Neural progenitor cell (in vitro differentiated cells): ENCODE measurements at regions not wholly inside any gene's neighbourhood (a gene's known extent, or its start where the extent isn't known, plus 50 kb on each side); places are given as distances from the start of the nearest gene placed in this dataset.
A peak's percentile ranks its signal among the peaks of the same experiment; 100 is the strongest.
"Not testable (repeated sequence)": the region's sequence is repeated elsewhere in the genome, so short reads cannot be mapped to it uniquely, and the experiment has no call there.

Experiments used
- DNase-seq: peaks from one replicate; pipeline ENCODE4 v3.0.0-alpha.2; 2016; ENCODE audit warnings: low spot score
- H2AFZ ChIP-seq: fragments of 200-600 bp; sonication (generic); replicated peaks from 2 replicates; pipeline ENCODE4 v1.6.1; 2016; ENCODE audit warnings: antibody characterized with exemption
- H3F3A ChIP-seq: fragments of 200-600 bp; sonication (generic); 2 replicates; pipeline ENCODE4 v1.6.1; 2016; ENCODE audit warnings: antibody characterized with exemption, low read depth
- H3K27ac ChIP-seq: fragments of 200-600 bp; sonication (generic); 2 replicates; pipeline ENCODE4 v1.5.1; 2016; ENCODE audit warnings: mild to moderate bottlenecking
- H3K27me3 ChIP-seq: fragments of 200-600 bp; sonication (generic); 2 replicates; pipeline ENCODE4 v1.6.1; 2016; ENCODE audit warnings: mild to moderate bottlenecking, moderate library complexity
- H3K36me3 ChIP-seq: fragments of 200-600 bp; sonication (generic); 2 replicates; pipeline ENCODE4 v1.5.1; 2016
- H3K4me1 ChIP-seq: fragments of 200-600 bp; sonication (generic); 2 replicates; pipeline ENCODE4 v1.6.1; 2016; ENCODE audit warnings: mixed run types
- H3K4me2 ChIP-seq: fragments of 200-600 bp; sonication (generic); 2 replicates; pipeline ENCODE4 v1.6.1; 2016
- H3K4me3 ChIP-seq: fragments of 200-600 bp; sonication (generic); 2 replicates; pipeline ENCODE4 v1.5.1; 2016
- H3K79me2 ChIP-seq: fragments of 200-600 bp; sonication (generic); 2 replicates; pipeline ENCODE4 v1.6.1; 2016; ENCODE audit warnings: low read depth
- H3K9ac ChIP-seq: fragments of 200-600 bp; sonication (generic); 2 replicates; pipeline ENCODE4 v1.6.1; 2016
- H3K9me3 ChIP-seq: fragments of 200-600 bp; sonication (generic); 2 replicates; pipeline ENCODE4 v1.5.1; 2016; ENCODE audit warnings: low read depth
- H4K20me1 ChIP-seq: fragments of 200-600 bp; sonication (generic); 2 replicates; pipeline ENCODE4 v1.6.1; 2016; ENCODE audit warnings: low read depth
- H3K27ac Mint-ChIP-seq: 3 replicates; pipeline ENCODE4 v1.8.0; 2021; ENCODE audit warnings: mixed read lengths
- H3K27me3 Mint-ChIP-seq: 2 replicates; pipeline ENCODE4 v1.8.0; 2022; ENCODE audit warnings: low read depth, mild to moderate bottlenecking, inconsistent platforms, moderate library complexity, mixed read lengths; ENCODE audit not compliant: insufficient read depth
- H3K36me3 Mint-ChIP-seq: 3 replicates; pipeline ENCODE4 v1.8.0; 2021; ENCODE audit warnings: mixed read lengths
- H3K4me1 Mint-ChIP-seq: 3 replicates; pipeline ENCODE4 v1.8.0; 2021; ENCODE audit warnings: mixed read lengths
- H3K4me3 Mint-ChIP-seq: 3 replicates; pipeline ENCODE4 v1.8.0; 2021; ENCODE audit warnings: mild to moderate bottlenecking, moderate library complexity, mixed read lengths
- H3K9me3 Mint-ChIP-seq: 3 replicates; pipeline ENCODE4 v1.8.0; 2020; ENCODE audit warnings: mixed read lengths
- CTCF ChIP-seq: fragments of 200-600 bp; sonication (generic); IDR thresholded peaks from 2 replicates; pipeline ENCODE4 v1.5.1; 2017; ENCODE audit warnings: antibody characterized with exemption, mild to moderate bottlenecking
- EZH2 ChIP-seq: fragments of 200-600 bp; sonication (generic); IDR thresholded peaks from 2 replicates; pipeline ENCODE4 v1.6.1; 2017; ENCODE audit warnings: antibody characterized with exemption, mild to moderate bottlenecking, moderate library complexity
- EZH2phosphoT487 ChIP-seq: fragments of 200-600 bp; sonication (generic); IDR thresholded peaks from 2 replicates; pipeline ENCODE4 v1.6.1; 2017; ENCODE audit warnings: antibody characterized with exemption

- H3K36me3 ChIP-seq = no peaks in the 10 kb centered on the region
- H3K27ac Mint-ChIP-seq = no peak overlapping the region
- H3K27ac ChIP-seq = no peak overlapping the region
- no peak for DNase-seq
- H3F3A ChIP-seq = no peaks in the 10 kb centered on the region
- H3K27me3 Mint-ChIP-seq = no peaks in the 10 kb centered on the region
- no peak overlapping the region for H3K4me3 ChIP-seq
- peaks cover 4% of the 10 kb centered on the region for H3K4me1 Mint-ChIP-seq
- no peak for TF ChIP-seq EZH2
- no peak for TF ChIP-seq EZH2phosphoT487
- no peaks in the 10 kb centered on the region for H3K9me3 Mint-ChIP-seq
- H2AFZ ChIP-seq = no peak overlapping the region
- no peaks in the 10 kb centered on the region for H3K36me3 Mint-ChIP-seq
- no peak overlapping the region for H3K4me2 ChIP-seq
- H3K79me2 ChIP-seq = no peaks in the 10 kb centered on the region
- H3K4me1 ChIP-seq = no peaks in the 10 kb centered on the region
- H3K9me3 ChIP-seq = no peaks in the 10 kb centered on the region
- no peaks in the 10 kb centered on the region for H3K27me3 ChIP-seq
- H3K4me3 Mint-ChIP-seq = no peak overlapping the region
- no peak overlapping the region for H3K9ac ChIP-seq
- H4K20me1 ChIP-seq = no peaks in the 10 kb centered on the region
Observed at GRCh38 chr3:75320369-75320768, 343.8 kb upstream of the FRG2C start.

GRCh38 chr3:75321060-75321459 is 343.1 kb upstream of the FRG2C start:
- no peaks in the 10 kb centered on the region for H4K20me1 ChIP-seq
- TF ChIP-seq EZH2 (no peak), EZH2phosphoT487 (no peak), CTCF (no peak)
- H2AFZ ChIP-seq = no peak overlapping the region
- Mint-ChIP-seq H3K27ac (no peak overlapping the region), H3K9me3 (no peaks in the 10 kb centered on the region), H3K4me1 (peaks cover 4% of the 10 kb centered on the region), H3K27me3 (no peaks in the 10 kb centered on the region), H3K4me3 (no peak overlapping the region), H3K36me3 (no peaks in the 10 kb centered on the region)
- H3K9me3 ChIP-seq = no peaks in the 10 kb centered on the region
- no peak overlapping the region for H3K27ac ChIP-seq
- DNase-seq = no peak
- no peak overlapping the region for H3K9ac ChIP-seq
- H3F3A ChIP-seq = no peaks in the 10 kb centered on the region
- peaks cover 6% of the 10 kb centered on the region for H3K4me1 ChIP-seq
- no peaks in the 10 kb centered on the region for H3K36me3 ChIP-seq
- no peak overlapping the region for H3K4me2 ChIP-seq
- no peaks in the 10 kb centered on the region for H3K79me2 ChIP-seq
- H3K27me3 ChIP-seq = no peaks in the 10 kb centered on the region
- no peak overlapping the region for H3K4me3 ChIP-seq

- not testable (repeated sequence) for H4K20me1 ChIP-seq, H3K4me2 ChIP-seq, H3K27me3 Mint-ChIP-seq, H3K27ac Mint-ChIP-seq, H3K79me2 ChIP-seq, H3K9me3 Mint-ChIP-seq, H3K27ac ChIP-seq, H3K4me3 ChIP-seq, H3K36me3 Mint-ChIP-seq, H3K36me3 ChIP-seq, H3F3A ChIP-seq, H3K9ac ChIP-seq, H3K27me3 ChIP-seq, DNase-seq, H2AFZ ChIP-seq, H3K4me3 Mint-ChIP-seq, H3K9me3 ChIP-seq
- H3K4me1 ChIP-seq = peaks cover 12% of the 10 kb centered on the region
- peaks cover 15% of the 10 kb centered on the region for H3K4me1 Mint-ChIP-seq
Observed at GRCh38 chr3:75323936-75324335, 340.2 kb upstream of the FRG2C start.

- no peaks in the 10 kb centered on the region for H3F3A ChIP-seq
- no peaks in the 10 kb centered on the region for H3K27me3 ChIP-seq
- no peaks in the 10 kb centered on the region for H3K9me3 ChIP-seq
- peaks cover 31% of the 10 kb centered on the region for H3K4me1 Mint-ChIP-seq
- H3K4me1 ChIP-seq = peaks cover 12% of the 10 kb centered on the region
- H3K27ac ChIP-seq = no peak overlapping the region
- H3K27ac Mint-ChIP-seq = no peak overlapping the region
- peaks cover 3% of the 10 kb centered on the region for H3K27me3 Mint-ChIP-seq
- no peaks in the 10 kb centered on the region for H3K36me3 Mint-ChIP-seq
- no peak overlapping the region for H3K4me2 ChIP-seq
- H4K20me1 ChIP-seq = no peaks in the 10 kb centered on the region
- no peak for TF ChIP-seq EZH2phosphoT487
- TF ChIP-seq EZH2 = no peak
- TF ChIP-seq CTCF = no peak
- peak; percentile 29 for DNase-seq
- H3K4me3 ChIP-seq = no peak overlapping the region
- H3K9me3 Mint-ChIP-seq = no peaks in the 10 kb centered on the region
- H3K36me3 ChIP-seq = no peaks in the 10 kb centered on the region
- no peak overlapping the region for H3K9ac ChIP-seq
- no peaks in the 10 kb centered on the region for H3K79me2 ChIP-seq
- H2AFZ ChIP-seq = no peak overlapping the region
- no peak overlapping the region for H3K4me3 Mint-ChIP-seq
Observed at GRCh38 chr3:75325716-75326115, 338.4 kb upstream of the FRG2C start.
